Spleen (tissue), 11 donors: ENCODE measurements at regions not wholly inside any gene's neighbourhood (a gene's known extent, or its start where the extent isn't known, plus 50 kb on each side); places are given as distances from the start of the nearest gene placed in this dataset.

Experiments used
- DNase-seq: peaks from one replicate; pipeline ENCODE4 v3.0.0-alpha.2; 2020
- H3K27ac ChIP-seq, 8 donors: fragments of 200-600 bp; sonication (generic) in 7 of 8; 1 replicate in 4 of 8; 2 replicates in 4 of 8; pipeline versions ENCODE4 v1.5.0 to v1.8.0; 2016 to 2021; ENCODE audit warnings: inconsistent platforms in 4 of 8, mild to moderate bottlenecking in 4 of 8, moderate library complexity in 1 of 8
- H3K27me3 ChIP-seq, 7 donors: fragments of 200-600 bp; sonication (generic) in 6 of 7; replicated peaks in 1 of 7; 1 replicate in 4 of 7; 2 replicates in 3 of 7; pipeline versions ENCODE4 v1.5.0 to v1.8.0; 2016 to 2021; ENCODE audit warnings: inconsistent platforms in 3 of 7, mild to moderate bottlenecking in 1 of 7
- H3K36me3 ChIP-seq, 6 donors: fragments of 200-600 bp; sonication (generic) in 5 of 6; 1 replicate in 4 of 6; 2 replicates in 2 of 6; pipeline versions ENCODE4 v1.5.0 to v1.8.0; 2016 to 2021; ENCODE audit warnings: inconsistent platforms in 2 of 6
- H3K4me1 ChIP-seq, 6 donors: fragments of 200-600 bp; sonication (generic) in 5 of 6; 1 replicate in 3 of 6; 2 replicates in 3 of 6; pipeline versions ENCODE4 v1.5.0 to v1.8.0; 2016 to 2021; ENCODE audit warnings: inconsistent platforms in 3 of 6
- H3K4me3 ChIP-seq, 8 donors: fragments of 200-600 bp; sonication (generic) in 7 of 8; 1 replicate in 4 of 8; 2 replicates in 4 of 8; pipeline versions ENCODE4 v1.5.0 to v1.8.0; 2016 to 2021; ENCODE audit warnings: inconsistent platforms in 4 of 8, mild to moderate bottlenecking in 4 of 8, moderate library complexity in 2 of 8
- H3K9me3 ChIP-seq, 8 donors: fragments of 200-600 bp; sonication (generic) in 7 of 8; 1 replicate in 4 of 8; 2 replicates in 4 of 8; pipeline versions ENCODE4 v1.5.0 to v1.8.0; 2016 to 2021; ENCODE audit warnings: inconsistent platforms in 4 of 8
- CTCF ChIP-seq, 11 experiments: fragments of 200-600 bp in 7 of 11; fragments of 450-650 bp in 4 of 11; sonication (generic) in 4 of 11; IDR thresholded peaks in 8 of 11; conservative IDR thresholded peaks in 3 of 11; 1 replicate in 7 of 11; 2 replicates in 4 of 11; pipeline versions ENCODE4 v1.4.0 to v1.8.0; 2016 to 2021; ENCODE audit warnings: antibody characterized with exemption in 11 of 11, inconsistent platforms in 4 of 11, mild to moderate bottlenecking in 1 of 11
- POLR2A ChIP-seq, 3 donors: fragments of 450-650 bp; IDR thresholded peaks; one replicate each; pipeline ENCODE4 v1.5.1; 2017; ENCODE audit warnings: antibody characterized with exemption in 3 of 3, mild to moderate bottlenecking in 1 of 3
- POLR2AphosphoS5 ChIP-seq, 3 donors: sonication (generic); formaldehyde crosslinking; IDR thresholded peaks; one replicate each; pipeline ENCODE4 v1.5.1; 2017; ENCODE audit warnings: antibody characterized with exemption in 3 of 3
- WGBS, 5 donors: extraction: QIAGEN DNeasy Blood & Tissue Kit in 3 of 5; methylation state at CpG; one replicate each; pipeline versions ENCODE4 v1.1.5 to v1.1.7; 2013 to 2018; 5-methylcytosine and 5-hydroxymethylcytosine counted together
- intact Hi-C: fragments of 100-400 bp; cut with DNase I; formaldehyde crosslinking; loops from one replicate; pipeline ENCODE4 v1.15.0; 2023; ENCODE audit warnings: low total_unique reads
- donor health status: healthy with polysubstance abuse.
- donor health status: DM: no; HTN: no; CAD: no; lungs with moderate emphysema.
- donor health status: DM: no; HTN: no; CAD: no.
- donor health status: Bipolar disorder and iron deficiency.
- donor health status: healthy.
- donor health status: DM: no; HTN: no; CAD: no.
- donor health status: DM: yes; HTN: yes; CAD: no.

- no peaks in the 10 kb centered on the region for H3K36me3 ChIP-seq
- no peaks in the 10 kb centered on the region for H3K4me1 ChIP-seq
- H3K27me3 ChIP-seq: no peaks in the 10 kb centered on the region
- H3K27ac ChIP-seq: no peak overlapping the region
- no peak for DNase-seq
- H3K9me3 ChIP-seq: peaks cover 0 to 8% (median 0%) of the 10 kb centered on the region in 8 donors
- no peak overlapping the region for H3K4me3 ChIP-seq
- TF ChIP-seq CTCF (IDR thresholded peaks at IDR 0.05 in 8 of 11, conservative IDR thresholded peaks at IDR 0.05 in 3 of 11): no peak
- TF ChIP-seq POLR2A (IDR thresholded peaks at IDR 0.05): no peak
- TF ChIP-seq POLR2AphosphoS5 (IDR thresholded peaks at IDR 0.05): no peak
- intact Hi-C loops: no loop called here
- WGBS, 5 donors: 77 to 100% (median 88%) methylated on average over 1 of the region's 1 CpG
Measured at GRCh38 chr7:81004098-81004497, 85.2 kb upstream of the SEMA3C start.

- no peaks in the 10 kb centered on the region for H3K4me1 ChIP-seq
- H3K36me3 ChIP-seq: no peaks in the 10 kb centered on the region
- H3K4me3 ChIP-seq: no peak overlapping the region
- intact Hi-C loops: no loop called here
- peaks cover 0 to 4% (median 0%) of the 10 kb centered on the region in 8 donors for H3K9me3 ChIP-seq
- no peak for DNase-seq
- no peak overlapping the region for H3K27ac ChIP-seq
- no peak for TF ChIP-seq POLR2AphosphoS5 (IDR thresholded peaks at IDR 0.05)
- TF ChIP-seq CTCF (IDR thresholded peaks at IDR 0.05 in 8 of 11, conservative IDR thresholded peaks at IDR 0.05 in 3 of 11): no peak
- no peak for TF ChIP-seq POLR2A (IDR thresholded peaks at IDR 0.05)
- WGBS, 5 donors: 45 to 60% (median 51%) methylated on average over 3 of the region's 3 CpGs
- H3K27me3 ChIP-seq: no peaks in the 10 kb centered on the region
Measured at GRCh38 chr7:81003326-81003725, 84.5 kb upstream of the SEMA3C start.

GRCh38 chr7:81002421-81002820 lies 83.6 kb upstream of the SEMA3C start:
- intact Hi-C loops: no loop called here
- H3K36me3 ChIP-seq: no peaks in the 10 kb centered on the region
- no peak for TF ChIP-seq POLR2AphosphoS5 (IDR thresholded peaks at IDR 0.05)
- TF ChIP-seq POLR2A (IDR thresholded peaks at IDR 0.05): no peak
- no peak for TF ChIP-seq CTCF (IDR thresholded peaks at IDR 0.05 in 8 of 11, conservative IDR thresholded peaks at IDR 0.05 in 3 of 11)
- no peaks in the 10 kb centered on the region for H3K4me1 ChIP-seq
- H3K27me3 ChIP-seq: no peaks in the 10 kb centered on the region
- DNase-seq: no peak
- no peak overlapping the region for H3K27ac ChIP-seq
- H3K9me3 ChIP-seq: peaks cover 0 to 4% (median 0%) of the 10 kb centered on the region in 8 donors
- no peak overlapping the region for H3K4me3 ChIP-seq

- TF ChIP-seq CTCF (IDR thresholded peaks at IDR 0.05 in 8 of 11, conservative IDR thresholded peaks at IDR 0.05 in 3 of 11): no peak
- TF ChIP-seq POLR2A (IDR thresholded peaks at IDR 0.05): no peak
- no peak for TF ChIP-seq POLR2AphosphoS5 (IDR thresholded peaks at IDR 0.05)
- H3K4me3 ChIP-seq: no peak overlapping the region
- no peaks in the 10 kb centered on the region for H3K36me3 ChIP-seq
- no peaks in the 10 kb centered on the region for H3K27me3 ChIP-seq
- H3K4me1 ChIP-seq: no peaks in the 10 kb centered on the region
- H3K27ac ChIP-seq: no peak overlapping the region
- DNase-seq: no peak
- peaks cover 0 to 9% (median 0%) of the 10 kb centered on the region in 8 donors for H3K9me3 ChIP-seq
- intact Hi-C loops: no loop called here
- 88 to 91% (median 89%) methylated on average over 2 of the region's 2 CpGs for WGBS, 5 donors
Measured at GRCh38 chr7:80999771-81000170, 80.9 kb upstream of the SEMA3C start.
